GM21528 (cell line): ENCODE measurements at regions not wholly inside any gene's neighbourhood (a gene's known extent, or its start where the extent isn't known, plus 50 kb on each side); places are given as distances from the start of the nearest gene placed in this dataset.

Experiments used
- ATAC-seq: cut with Tn5 transposase; IDR thresholded peaks from one replicate; pipeline ENCODE4 v1.9.1; 2021; ENCODE audit warnings: mild to moderate bottlenecking, moderate library complexity; ENCODE audit not compliant: unreplicated experiment, low FRiP score

- no peak for ATAC-seq
These were observed 56.7 kb upstream of the GUCA2B start for GRCh38 chr1:42096554-42096953.

- no peak for ATAC-seq
These were observed 64.0 kb upstream of the GUCA2B start for GRCh38 chr1:42089246-42089645.

- no peak for ATAC-seq
These were observed 67.1 kb upstream of the GUCA2B start for GRCh38 chr1:42086146-42086545.

DNA sequence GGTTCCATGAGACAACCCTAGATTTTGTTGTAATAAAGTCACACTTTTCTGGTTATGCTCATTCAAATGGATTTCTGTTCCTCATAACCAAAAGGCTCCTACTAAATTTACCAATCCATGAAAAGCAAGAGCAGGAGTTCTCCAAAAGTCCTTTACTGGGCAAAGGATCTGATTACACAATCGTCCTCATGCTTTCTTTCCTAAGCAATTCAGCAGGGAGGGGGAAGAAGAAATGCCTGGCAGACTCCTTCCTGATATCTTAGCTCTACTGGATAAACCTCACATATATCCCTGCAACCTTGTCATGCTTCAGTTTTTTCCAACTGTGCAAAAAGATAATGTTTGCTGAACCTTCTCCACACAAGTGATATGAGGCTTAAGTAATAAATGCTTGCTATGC, 67.6 kb upstream of the GUCA2B start:
- ATAC-seq = no peak

DNA sequence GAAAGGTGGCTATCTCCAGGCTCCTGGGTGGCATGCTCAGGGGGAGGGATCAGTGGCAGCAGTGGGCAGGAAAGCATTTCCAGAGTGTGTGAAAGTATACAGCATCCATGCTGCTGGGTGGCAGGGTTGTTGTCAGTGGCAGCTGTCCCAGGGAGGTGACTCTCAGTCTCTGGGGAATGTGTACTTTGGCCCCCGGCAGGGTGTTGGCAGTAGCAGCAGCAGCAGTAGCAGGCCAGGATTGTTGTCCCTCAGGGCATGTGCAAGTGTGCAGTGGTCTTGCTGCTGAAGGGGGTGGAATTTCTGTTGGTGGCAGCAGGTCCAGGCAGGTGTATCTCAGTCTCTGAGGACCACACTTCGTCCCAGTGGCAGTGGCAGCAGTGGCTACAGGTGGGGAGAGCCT, 71.7 kb upstream of the GUCA2B start:
- no peak for ATAC-seq

- no peak for ATAC-seq
These were observed 78.0 kb upstream of the GUCA2B start for GRCh38 chr1:42075179-42075578.

GRCh38 chr1:42070996-42071395, 82.2 kb upstream of the GUCA2B start:
- ATAC-seq = no peak

- no peak for ATAC-seq
These were observed 95.4 kb upstream of the GUCA2B start for GRCh38 chr1:42057800-42058199.

- ATAC-seq = no peak
These were observed 96.8 kb upstream of the GUCA2B start for GRCh38 chr1:42056460-42056859.

DNA sequence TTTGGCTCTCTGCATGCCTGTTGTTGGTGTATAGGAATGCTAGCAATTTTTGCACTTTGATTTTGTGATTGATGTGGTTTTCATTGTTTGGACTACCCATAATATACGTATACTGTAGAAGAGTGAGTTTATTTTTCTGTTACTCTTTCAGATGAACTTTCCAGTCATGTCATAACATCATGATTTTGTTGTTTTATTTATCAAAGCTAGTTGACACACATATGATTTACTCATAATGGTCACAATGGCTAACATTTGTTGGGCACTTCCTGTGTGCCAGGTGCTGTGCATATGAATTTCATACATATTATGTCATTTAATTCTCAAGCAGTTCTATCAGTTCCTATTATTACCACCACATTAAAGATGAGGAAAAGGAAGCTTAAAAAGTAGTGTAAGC, 98.1 kb upstream of the GUCA2B start:
- no peak for ATAC-seq

GRCh38 chr1:42052072-42052699, 101.0 kb upstream of the GUCA2B start:
- ATAC-seq = no peak

GRCh38 chr1:42047508-42047880, 105.7 kb upstream of the GUCA2B start:
- ATAC-seq = no peak

DNA sequence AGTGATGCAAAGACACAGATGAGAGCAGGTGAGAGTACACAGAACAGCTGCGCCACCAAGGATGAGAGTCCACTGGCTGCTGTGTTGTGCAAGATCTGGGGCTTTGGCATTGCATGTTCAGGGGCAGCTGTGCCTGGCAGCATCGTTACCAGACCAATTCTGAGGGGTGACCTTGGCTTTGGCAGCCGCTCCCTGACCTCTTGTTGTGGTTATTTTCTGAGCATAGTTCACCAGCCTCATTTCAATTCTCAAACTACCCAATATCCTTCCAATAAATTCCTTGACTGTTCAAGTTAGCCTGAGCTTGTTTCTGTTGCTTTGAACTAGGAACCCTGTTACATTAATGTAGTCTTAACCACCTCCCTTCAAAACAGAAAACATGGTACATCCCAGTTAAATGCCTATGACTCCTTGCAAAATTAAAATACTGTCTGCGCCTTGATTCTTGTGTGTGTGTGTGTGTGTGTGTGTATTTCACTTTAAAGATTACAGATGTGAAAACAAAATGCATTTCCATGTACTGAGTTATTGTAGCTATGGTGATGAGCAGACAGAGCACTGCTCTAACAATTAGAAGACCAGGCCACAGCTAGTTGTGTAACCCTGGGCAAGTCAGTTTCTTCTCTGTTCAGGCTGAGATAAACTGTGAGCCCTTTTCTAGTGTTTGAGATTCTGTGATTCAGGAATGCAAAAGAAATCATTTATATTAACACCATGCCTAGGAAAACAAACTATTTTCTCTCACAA, 106.3 kb upstream of the GUCA2B start:
- ATAC-seq = no peak

GRCh38 chr1:42044346-42044745, 108.9 kb upstream of the GUCA2B start:
- no peak for ATAC-seq

DNA sequence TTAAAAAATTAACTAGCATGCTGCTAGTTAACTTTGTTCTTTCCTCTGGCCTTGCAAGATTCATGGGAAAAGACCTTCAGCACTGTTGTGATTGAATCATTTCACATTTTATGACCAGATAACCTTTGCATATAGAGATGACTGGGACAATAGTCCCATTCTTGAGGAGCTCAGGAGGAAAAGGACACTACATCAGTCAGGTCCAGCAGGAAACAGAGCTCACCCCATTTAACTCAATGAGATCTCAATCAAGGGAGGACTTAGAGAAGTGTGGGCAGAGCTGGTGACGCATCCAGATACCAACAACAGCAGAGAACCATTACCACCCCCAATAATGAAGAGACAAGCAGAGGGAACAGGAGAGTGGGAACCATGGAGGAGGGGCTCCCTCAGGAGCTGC, 109.4 kb upstream of the GUCA2B start:
- ATAC-seq = no peak

GRCh38 chr1:42043182-42043581, 110.0 kb upstream of the GUCA2B start:
- no peak for ATAC-seq

GRCh38 chr1:42041031-42041430, 112.2 kb upstream of the GUCA2B start:
- no peak for ATAC-seq

- no peak for ATAC-seq
These were observed 113.1 kb upstream of the GUCA2B start for GRCh38 chr1:42040159-42040558.

DNA sequence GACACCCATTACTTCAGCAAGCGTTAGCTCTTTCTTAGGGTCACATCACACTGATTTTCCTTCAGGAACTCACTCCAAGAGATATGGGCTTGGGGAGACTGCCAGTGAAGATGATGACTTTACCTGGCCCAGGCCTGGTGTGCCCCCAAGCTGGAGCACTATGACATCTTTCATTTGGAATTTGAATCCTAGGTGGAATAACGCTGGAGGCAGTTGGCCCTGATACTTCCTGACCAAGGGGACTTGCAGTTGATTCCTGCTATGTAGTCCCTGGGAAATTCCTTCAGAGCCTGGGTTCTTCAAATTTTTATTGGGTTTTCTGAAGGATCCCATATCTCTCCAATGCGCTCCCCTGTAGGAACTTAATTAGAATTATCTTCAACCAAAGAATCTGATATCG, 114.9 kb upstream of the GUCA2B start:
- no peak for ATAC-seq

GRCh38 chr1:42037586-42037985, 115.6 kb upstream of the GUCA2B start:
- no peak for ATAC-seq

GRCh38 chr1:42037161-42037560, 116.0 kb upstream of the GUCA2B start:
- no peak for ATAC-seq

DNA sequence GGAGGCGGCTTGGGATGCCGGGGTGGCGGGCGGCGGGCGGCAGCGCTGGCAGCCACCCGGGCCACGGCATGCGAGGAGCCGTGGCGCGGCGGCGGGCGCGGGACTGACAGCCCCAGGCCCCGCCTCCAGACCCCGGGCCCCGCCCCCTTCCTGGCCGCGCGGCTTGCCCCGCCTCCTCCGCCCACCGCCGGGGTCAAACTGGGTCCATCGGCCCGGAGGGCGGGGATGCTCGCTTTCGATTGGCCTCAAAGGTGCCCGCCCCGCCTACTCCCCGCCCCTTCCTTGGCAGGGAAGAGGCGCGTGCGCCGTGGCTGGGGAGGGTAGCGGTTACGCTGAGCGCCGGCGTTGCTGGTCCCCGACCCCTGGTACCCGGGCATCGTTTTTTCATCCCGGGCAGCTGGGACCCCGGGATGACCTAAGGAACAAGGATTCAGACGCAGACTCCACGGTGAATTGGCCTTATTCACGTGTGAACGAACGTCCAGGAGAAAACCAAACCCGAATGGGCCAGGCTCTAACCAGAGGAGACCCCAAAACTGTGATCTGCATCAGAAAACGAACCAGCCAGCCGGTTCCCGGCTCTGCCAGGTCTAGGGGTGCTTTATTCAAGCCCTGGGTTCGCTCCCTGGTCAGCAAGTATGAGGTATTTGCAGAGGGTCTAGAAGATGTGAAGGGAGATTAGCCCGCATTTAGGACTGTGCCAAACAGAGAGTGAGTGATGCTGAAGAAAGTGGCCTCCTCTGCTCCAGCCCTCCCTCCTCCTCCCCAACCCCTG, 117.2 kb upstream of the GUCA2B start:
- ATAC-seq = peak; percentile 89
